Rectal smooth muscle tissue (tissue), 1 donor: ENCODE measurements at regions not wholly inside any gene's neighbourhood (a gene's known extent, or its start where the extent isn't known, plus 50 kb on each side); places are given as distances from the start of the nearest gene placed in this dataset.

Experiments
- H3K27ac ChIP-seq: one replicate; pipeline ENCODE4 v1.7.0; 2013; ENCODE audit warnings: low read depth, low read length, inconsistent platforms
- H3K27me3 ChIP-seq: one replicate; pipeline ENCODE4 v1.7.0; 2013; ENCODE audit warnings: low read length; ENCODE audit not compliant: control insufficient read depth, insufficient read depth
- H3K36me3 ChIP-seq: one replicate; pipeline ENCODE4 v1.7.0; 2013; ENCODE audit warnings: low read length; ENCODE audit not compliant: control insufficient read depth, insufficient read depth
- H3K4me1 ChIP-seq: one replicate; pipeline ENCODE4 v1.7.0; 2013; ENCODE audit warnings: low read length; ENCODE audit not compliant: control insufficient read depth, insufficient read depth
- H3K4me3 ChIP-seq: one replicate; pipeline ENCODE4 v1.7.0; 2013; ENCODE audit warnings: low read length
- H3K9ac ChIP-seq: one replicate; pipeline ENCODE4 v1.7.0; 2013; ENCODE audit warnings: low read length

DNA sequence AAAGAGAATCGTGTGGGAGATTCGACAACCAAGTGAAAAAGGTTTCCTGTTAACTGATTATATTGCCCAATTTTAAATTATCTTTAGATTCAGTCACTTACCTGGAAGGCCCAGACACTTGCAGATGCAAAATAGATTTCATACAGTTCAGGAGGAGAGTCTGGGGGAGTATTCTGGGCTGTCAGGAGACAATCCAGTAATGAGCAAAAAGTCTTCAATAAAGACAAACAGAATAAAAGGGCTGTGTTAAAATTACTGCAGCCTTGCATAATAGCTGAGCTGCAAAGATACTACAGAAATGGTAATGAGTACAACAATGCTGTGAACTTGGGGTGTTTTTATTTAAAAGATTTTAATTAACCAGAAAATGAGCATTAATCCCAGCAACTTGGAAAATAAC, 303.6 kb downstream of the SP3 start:
- no peaks in the 10 kb centered on the region for H3K4me1 ChIP-seq
- H3K36me3 ChIP-seq, result no peaks in the 10 kb centered on the region
- H3K27ac ChIP-seq, result no peak overlapping the region
- H3K4me3 ChIP-seq, result no peak overlapping the region
- no peak overlapping the region for H3K9ac ChIP-seq
- H3K27me3 ChIP-seq, result no peaks in the 10 kb centered on the region

DNA sequence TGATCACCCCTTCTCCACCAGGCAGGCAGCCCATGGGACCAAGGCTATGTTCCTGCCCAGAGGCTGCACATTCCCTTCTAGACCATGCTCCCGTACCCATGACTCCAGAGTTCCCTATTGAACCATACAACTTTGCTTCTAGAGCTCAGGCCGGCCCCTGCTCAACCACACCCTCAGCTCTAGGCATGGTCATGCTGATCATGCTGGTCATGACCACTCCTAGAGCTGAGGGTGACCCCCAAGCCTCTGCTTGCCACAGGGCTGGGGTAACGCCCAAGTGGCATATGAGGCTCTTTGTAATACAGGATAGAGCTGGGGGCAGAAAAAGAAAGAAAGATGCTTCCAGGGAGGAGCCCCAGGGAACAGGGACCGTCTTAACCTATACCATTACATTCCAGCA, 301.8 kb downstream of the SP3 start:
- H3K4me3 ChIP-seq, result no peak overlapping the region
- no peaks in the 10 kb centered on the region for H3K36me3 ChIP-seq
- no peak overlapping the region for H3K9ac ChIP-seq
- H3K27ac ChIP-seq, result no peak overlapping the region
- H3K27me3 ChIP-seq, result no peaks in the 10 kb centered on the region
- no peaks in the 10 kb centered on the region for H3K4me1 ChIP-seq

- no peaks in the 10 kb centered on the region for H3K27me3 ChIP-seq
- H3K27ac ChIP-seq, result no peak overlapping the region
- no peaks in the 10 kb centered on the region for H3K36me3 ChIP-seq
- H3K9ac ChIP-seq, result no peak overlapping the region
- H3K4me1 ChIP-seq, result no peaks in the 10 kb centered on the region
- H3K4me3 ChIP-seq, result no peak overlapping the region
Measured at GRCh38 chr2:173663835-173664512, 301.2 kb downstream of the SP3 start.

GRCh38 chr2:173664513-173664910, 300.7 kb downstream of the SP3 start:
- Histone ChIP-seq H3K4me3 (no peak overlapping the region), H3K27me3 (no peaks in the 10 kb centered on the region), H3K36me3 (no peaks in the 10 kb centered on the region), H3K9ac (no peak overlapping the region), H3K27ac (no peak overlapping the region), H3K4me1 (no peaks in the 10 kb centered on the region)

DNA sequence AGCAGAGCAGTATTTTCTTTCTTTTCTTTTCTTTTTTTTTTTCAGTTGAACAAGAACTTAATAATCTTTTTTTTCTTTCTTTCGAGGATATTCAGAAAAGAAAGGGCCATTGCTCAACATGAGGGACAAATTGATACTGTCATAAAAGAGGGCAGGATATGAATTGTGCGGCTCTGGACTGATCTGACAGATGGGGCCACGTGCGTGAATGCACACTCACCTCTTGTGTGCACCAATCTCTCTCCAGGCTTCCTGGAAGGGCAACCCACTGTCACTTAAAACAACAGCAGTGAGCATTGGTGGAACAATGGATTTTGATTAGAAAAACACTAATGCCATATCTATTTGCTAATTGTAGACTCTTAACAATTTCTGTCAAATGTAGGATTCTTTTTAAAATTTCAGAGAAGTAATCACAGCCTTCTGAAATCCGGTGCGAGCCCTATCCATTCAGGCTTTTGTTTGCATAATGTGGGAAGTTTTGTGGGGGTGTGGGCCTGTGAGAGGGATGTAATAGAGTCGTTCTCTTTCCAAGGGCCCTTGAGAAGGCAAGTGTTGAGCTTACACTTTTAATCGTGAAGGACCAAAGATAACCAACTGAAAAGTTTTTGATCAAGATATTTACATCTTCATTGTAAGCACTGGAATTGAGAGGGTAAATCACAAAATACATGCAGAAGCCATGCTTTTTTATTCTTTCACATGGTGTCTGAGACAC, 298.8 kb downstream of the SP3 start:
- H3K9ac ChIP-seq, result no peak overlapping the region
- H3K27me3 ChIP-seq, result no peaks in the 10 kb centered on the region
- H3K27ac ChIP-seq, result no peak overlapping the region
- H3K4me1 ChIP-seq, result no peaks in the 10 kb centered on the region
- no peak overlapping the region for H3K4me3 ChIP-seq
- no peaks in the 10 kb centered on the region for H3K36me3 ChIP-seq

- no peaks in the 10 kb centered on the region for H3K27me3 ChIP-seq
- no peak overlapping the region for H3K4me3 ChIP-seq
- H3K27ac ChIP-seq, result no peak overlapping the region
- no peak overlapping the region for H3K9ac ChIP-seq
- H3K36me3 ChIP-seq, result no peaks in the 10 kb centered on the region
- no peaks in the 10 kb centered on the region for H3K4me1 ChIP-seq
Measured at GRCh38 chr2:173667014-173667413, 298.2 kb downstream of the SP3 start.

DNA sequence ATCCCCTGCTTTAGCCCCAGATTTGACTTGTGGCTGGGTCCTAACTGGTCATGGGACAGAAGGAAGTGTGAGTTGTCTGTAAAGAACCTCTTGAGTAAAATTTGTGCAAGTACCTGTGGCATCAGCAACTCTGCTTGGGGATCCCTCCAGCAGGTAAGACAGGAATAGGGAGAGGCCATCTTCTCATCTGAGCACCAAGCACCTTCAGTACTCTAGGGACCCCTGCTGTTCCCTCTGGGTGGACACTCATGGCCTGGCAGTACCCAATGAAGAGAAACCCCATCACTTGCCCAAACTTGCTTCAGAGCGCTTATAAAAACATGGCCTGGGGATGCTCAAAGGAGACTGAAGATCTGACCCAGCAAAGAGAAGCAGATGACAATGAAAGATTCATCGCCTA, 297.8 kb downstream of the SP3 start:
- Histone ChIP-seq H3K4me1 (no peaks in the 10 kb centered on the region), H3K27ac (no peak overlapping the region), H3K4me3 (no peak overlapping the region), H3K36me3 (no peaks in the 10 kb centered on the region), H3K27me3 (no peaks in the 10 kb centered on the region), H3K9ac (no peak overlapping the region)

GRCh38 chr2:173669271-173669853, 295.8 kb downstream of the SP3 start:
- no peak overlapping the region for H3K27ac ChIP-seq
- no peak overlapping the region for H3K4me3 ChIP-seq
- no peak overlapping the region for H3K9ac ChIP-seq
- H3K27me3 ChIP-seq, result no peaks in the 10 kb centered on the region
- no peaks in the 10 kb centered on the region for H3K36me3 ChIP-seq
- no peaks in the 10 kb centered on the region for H3K4me1 ChIP-seq

DNA sequence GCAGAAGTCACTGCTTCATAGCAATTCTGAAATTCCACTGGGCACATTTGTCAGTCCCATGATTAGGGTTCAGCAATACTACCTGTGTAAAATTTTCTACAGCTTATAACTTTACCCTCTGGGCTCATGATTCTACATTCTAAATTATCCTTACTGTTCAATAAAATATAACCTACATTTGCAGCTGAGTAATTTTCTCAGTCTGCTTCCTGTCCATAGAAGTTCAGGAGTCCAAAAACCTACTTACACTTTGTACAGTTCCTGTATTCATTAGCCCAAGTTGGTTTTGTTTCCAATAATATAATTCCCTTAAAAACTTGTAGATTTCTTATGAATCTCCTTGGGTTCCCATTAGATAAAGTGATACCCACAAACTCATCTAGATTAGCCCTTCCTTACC, 295.3 kb downstream of the SP3 start:
- Histone ChIP-seq H3K27me3 (no peaks in the 10 kb centered on the region), H3K36me3 (no peaks in the 10 kb centered on the region), H3K9ac (no peak overlapping the region), H3K4me3 (no peak overlapping the region), H3K27ac (no peak overlapping the region), H3K4me1 (no peaks in the 10 kb centered on the region)

DNA sequence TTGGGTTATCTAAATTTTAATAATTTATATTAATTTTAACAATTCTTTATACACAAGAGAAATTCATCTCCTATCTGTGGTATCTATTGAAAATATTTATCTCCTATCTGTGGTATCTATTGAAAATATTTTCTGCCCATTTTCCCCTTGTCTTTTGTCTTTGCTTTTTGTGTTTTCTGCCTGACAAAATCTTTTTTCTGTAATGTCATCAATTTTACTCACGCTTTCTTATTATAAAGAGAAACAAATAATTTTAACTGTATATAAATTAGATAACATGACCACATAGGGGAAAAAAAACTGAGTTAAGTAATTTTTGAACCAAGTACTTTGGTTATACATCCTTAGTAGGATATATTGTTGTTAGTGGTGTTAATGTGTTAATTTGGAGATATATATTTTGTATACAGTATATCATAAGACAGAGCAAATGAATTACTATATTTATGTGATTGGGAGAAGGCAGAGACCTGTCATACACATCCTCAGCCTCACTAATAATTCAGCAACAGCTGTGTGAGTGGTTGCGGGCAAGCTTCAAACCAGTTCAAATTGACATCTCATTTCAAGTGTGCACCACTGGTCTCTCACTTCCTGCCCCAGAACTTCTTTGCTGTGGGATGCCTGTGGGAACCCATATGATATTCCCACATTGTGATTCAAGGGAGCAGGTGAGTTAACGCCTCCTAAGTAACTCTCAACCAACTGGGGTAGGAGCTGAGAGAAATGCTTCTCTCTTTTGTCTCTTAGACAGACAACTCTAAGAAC, 292.4 kb downstream of the SP3 start:
- no peaks in the 10 kb centered on the region for H3K4me1 ChIP-seq
- no peak overlapping the region for H3K4me3 ChIP-seq
- H3K36me3 ChIP-seq, result no peaks in the 10 kb centered on the region
- H3K27me3 ChIP-seq, result no peaks in the 10 kb centered on the region
- no peak overlapping the region for H3K9ac ChIP-seq
- H3K27ac ChIP-seq, result no peak overlapping the region

DNA sequence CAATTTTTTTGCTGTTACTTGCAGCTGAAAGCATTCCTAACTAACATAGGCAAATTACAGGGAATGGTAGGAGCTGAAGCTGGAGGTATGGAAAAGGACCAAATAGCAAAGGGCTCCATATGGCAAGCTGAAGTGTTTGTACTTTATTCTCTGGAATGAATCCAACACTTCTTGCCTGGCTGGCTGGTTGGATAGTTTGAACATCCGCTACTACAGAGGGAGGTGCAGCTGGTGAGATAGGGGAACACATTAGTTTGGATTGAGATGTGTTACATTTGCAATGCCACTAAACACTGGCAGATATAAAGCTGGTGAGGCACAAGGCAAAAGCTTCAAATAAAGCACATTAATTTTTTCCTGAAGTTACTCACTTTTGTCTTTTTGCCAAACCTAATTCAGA, 291.5 kb downstream of the SP3 start:
- Histone ChIP-seq H3K9ac (no peak overlapping the region), H3K27me3 (no peaks in the 10 kb centered on the region), H3K4me3 (no peak overlapping the region), H3K27ac (no peak overlapping the region), H3K36me3 (no peaks in the 10 kb centered on the region), H3K4me1 (no peaks in the 10 kb centered on the region)

DNA sequence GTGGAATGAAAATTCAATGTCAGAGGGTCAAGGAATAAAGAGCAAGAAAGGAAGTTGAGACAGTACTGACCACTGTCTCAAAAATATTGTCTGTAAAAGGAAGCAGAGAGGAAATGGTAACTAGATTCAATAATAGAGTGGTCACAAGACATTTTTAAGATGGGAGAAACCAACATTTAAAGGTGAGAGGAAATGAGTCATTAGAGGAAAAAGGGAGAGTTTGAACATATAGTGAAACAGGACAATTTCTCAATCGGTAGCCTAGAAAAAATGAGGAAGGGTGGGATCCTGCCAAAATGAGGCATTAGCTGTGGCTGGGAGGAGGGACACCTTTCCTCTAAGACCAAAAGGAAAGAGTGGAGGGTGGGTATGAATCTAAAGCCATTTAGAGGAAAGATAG, 288.5 kb downstream of the SP3 start:
- H3K27ac ChIP-seq, result no peak overlapping the region
- no peaks in the 10 kb centered on the region for H3K36me3 ChIP-seq

More for the DNA sequence above, 288.5 kb downstream of the SP3 start:
- Histone ChIP-seq H3K4me1 (no peaks in the 10 kb centered on the region), H3K4me3 (no peak overlapping the region), H3K9ac (no peak overlapping the region), H3K27me3 (no peaks in the 10 kb centered on the region)
